ENCODE measurements at regions not wholly inside any gene's neighbourhood (a gene's known extent, or its start where the extent isn't known, plus 50 kb on each side); places are given as distances from the start of the nearest gene placed in this dataset.

DNA sequence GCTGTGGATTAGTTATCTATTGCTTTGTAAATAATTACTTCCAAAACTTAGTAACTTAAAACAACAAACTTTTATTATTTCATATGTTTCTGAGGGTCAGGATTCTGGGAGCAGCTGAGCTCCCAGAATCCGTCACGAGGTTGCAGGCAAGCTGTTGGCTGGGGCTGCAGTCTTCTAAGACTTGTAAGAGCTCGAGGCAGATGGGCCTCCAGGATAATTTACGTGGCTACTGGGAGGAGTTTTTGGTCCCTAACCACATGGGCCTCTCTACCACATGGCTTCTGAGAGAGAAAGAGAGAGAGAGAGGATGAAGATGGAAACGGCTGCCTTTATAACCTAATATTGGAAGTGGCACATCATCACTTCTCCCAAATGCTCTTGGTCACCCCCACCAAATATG lies 64.9 kb upstream of the SULF2 start:
- no TSS peak for BruUV-seq (replicated peaks)
- DNase-seq (ENCODE audit: low read depth, low spot score) = no peak
- TF ChIP-seq MTA3 (IDR thresholded peaks at IDR 0.05; ENCODE audit: borderline replicate concordance, low read length) (no peak), CREM (IDR thresholded peaks at IDR 0.05; ENCODE audit: low read depth) (no peak), TCF7 (IDR thresholded peaks at IDR 0.05; ENCODE audit: borderline replicate concordance) (no peak), JUNB (IDR thresholded peaks at IDR 0.05) (no peak), RCOR1 (conservative IDR thresholded peaks at IDR 0.05; ENCODE audit: low read depth, low read length) (no peak), IRF4 (IDR thresholded peaks at IDR 0.05; ENCODE audit: low read depth, low read length) (no peak), RAD21 (IDR thresholded peaks at IDR 0.05; ENCODE audit: insufficient read depth, low read depth, low read length) (no peak), TAF1 (IDR thresholded peaks at IDR 0.05; ENCODE audit: borderline replicate concordance, low read depth, low read length) (no peak), IKZF1 (conservative IDR thresholded peaks at IDR 0.05) (no peak), KDM1A (IDR thresholded peaks at IDR 0.05; ENCODE audit: borderline replicate concordance) (no peak), STAT3 (IDR thresholded peaks at IDR 0.05; ENCODE audit: low read depth, low read length) (no peak), MYC (IDR thresholded peaks at IDR 0.05; ENCODE audit: insufficient read depth, insufficient read length, insufficient replicate concordance, low read length, severe bottlenecking) (no peak), SUZ12 (IDR thresholded peaks at IDR 0.05; ENCODE audit: unreplicated experiment) (no peak), STAT1 (conservative IDR thresholded peaks at IDR 0.05) (no peak), NBN (IDR thresholded peaks at IDR 0.05) (no peak)
- TF ChIP-seq, protein P1, sequence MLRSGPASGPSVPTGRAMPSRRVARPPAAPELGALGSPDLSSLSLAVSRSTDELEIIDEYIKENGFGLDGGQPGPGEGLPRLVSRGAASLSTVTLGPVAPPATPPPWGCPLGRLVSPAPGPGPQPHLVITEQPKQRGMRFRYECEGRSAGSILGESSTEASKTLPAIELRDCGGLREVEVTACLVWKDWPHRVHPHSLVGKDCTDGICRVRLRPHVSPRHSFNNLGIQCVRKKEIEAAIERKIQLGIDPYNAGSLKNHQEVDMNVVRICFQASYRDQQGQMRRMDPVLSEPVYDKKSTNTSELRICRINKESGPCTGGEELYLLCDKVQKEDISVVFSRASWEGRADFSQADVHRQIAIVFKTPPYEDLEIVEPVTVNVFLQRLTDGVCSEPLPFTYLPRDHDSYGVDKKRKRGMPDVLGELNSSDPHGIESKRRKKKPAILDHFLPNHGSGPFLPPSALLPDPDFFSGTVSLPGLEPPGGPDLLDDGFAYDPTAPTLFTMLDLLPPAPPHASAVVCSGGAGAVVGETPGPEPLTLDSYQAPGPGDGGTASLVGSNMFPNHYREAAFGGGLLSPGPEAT (IDR thresholded peaks at IDR 0.05; ENCODE audit: low read depth) = no peak
- TF ChIP-seq, protein P2, sequence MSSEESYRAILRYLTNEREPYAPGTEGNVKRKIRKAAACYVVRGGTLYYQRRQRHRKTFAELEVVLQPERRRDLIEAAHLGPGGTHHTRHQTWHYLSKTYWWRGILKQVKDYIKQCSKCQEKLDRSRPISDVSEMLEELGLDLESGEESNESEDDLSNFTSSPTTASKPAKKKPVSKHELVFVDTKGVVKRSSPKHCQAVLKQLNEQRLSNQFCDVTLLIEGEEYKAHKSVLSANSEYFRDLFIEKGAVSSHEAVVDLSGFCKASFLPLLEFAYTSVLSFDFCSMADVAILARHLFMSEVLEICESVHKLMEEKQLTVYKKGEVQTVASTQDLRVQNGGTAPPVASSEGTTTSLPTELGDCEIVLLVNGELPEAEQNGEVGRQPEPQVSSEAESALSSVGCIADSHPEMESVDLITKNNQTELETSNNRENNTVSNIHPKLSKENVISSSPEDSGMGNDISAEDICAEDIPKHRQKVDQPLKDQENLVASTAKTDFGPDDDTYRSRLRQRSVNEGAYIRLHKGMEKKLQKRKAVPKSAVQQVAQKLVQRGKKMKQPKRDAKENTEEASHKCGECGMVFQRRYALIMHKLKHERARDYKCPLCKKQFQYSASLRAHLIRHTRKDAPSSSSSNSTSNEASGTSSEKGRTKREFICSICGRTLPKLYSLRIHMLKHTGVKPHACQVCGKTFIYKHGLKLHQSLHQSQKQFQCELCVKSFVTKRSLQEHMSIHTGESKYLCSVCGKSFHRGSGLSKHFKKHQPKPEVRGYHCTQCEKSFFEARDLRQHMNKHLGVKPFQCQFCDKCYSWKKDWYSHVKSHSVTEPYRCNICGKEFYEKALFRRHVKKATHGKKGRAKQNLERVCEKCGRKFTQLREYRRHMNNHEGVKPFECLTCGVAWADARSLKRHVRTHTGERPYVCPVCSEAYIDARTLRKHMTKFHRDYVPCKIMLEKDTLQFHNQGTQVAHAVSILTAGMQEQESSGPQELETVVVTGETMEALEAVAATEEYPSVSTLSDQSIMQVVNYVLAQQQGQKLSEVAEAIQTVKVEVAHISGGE (CRISPR knock-in tag; IDR thresholded peaks at IDR 0.05) = no peak
- Histone ChIP-seq H3K4me3 (no peak overlapping the region), H3K79me2 (ENCODE audit: control insufficient read depth, insufficient read depth, low read length) (no peaks in the 10 kb centered on the region), H3K9me3 (replicated peaks; ENCODE audit: control insufficient read depth, insufficient read depth, low read length) (no peaks in the 10 kb centered on the region; the same call in 2 of the 3 replicates), H3K36me3 (ENCODE audit: control insufficient read depth in 2 of 2, insufficient read depth in 2 of 2, low read length in 1 of 2) (no peaks in the 10 kb centered on the region), H3K4me1 (ENCODE audit: control insufficient read depth, insufficient read depth, low read length) (no peaks in the 10 kb centered on the region), H3K27me3 (replicated peaks in 1 of 2; ENCODE audit: control insufficient read depth in 2 of 2, insufficient read depth in 2 of 2, low read length in 1 of 2) (no peaks in the 10 kb centered on the region; a peak in 1 of 4 replicates), H3K4me2 (ENCODE audit: control insufficient read depth, insufficient read depth) (no peak overlapping the region), H4K20me1 (ENCODE audit: control insufficient read depth, insufficient read depth) (no peaks in the 10 kb centered on the region), H3K9ac (ENCODE audit: control insufficient read depth, insufficient read depth, low read length) (no peak overlapping the region), H2AFZ (ENCODE audit: control insufficient read depth, low read depth, low read length) (no peak overlapping the region), H3K27ac (ENCODE audit: control insufficient read depth, insufficient read depth) (no peak overlapping the region)
- intact Hi-C loops (cut with micrococcal nuclease; ENCODE audit: unreplicated experiment) (no loop called here), in situ Hi-C loops (cut with MboI) (no loop called here)
- WGBS (ENCODE audit: insufficient coverage, insufficient replicate concordance, low lambda C conversion rate, missing lambda C conversion rate) = 25% methylated on average over 5 of the region's 5 CpGs
- no peak for FAIRE-seq
- ChIA-PET CTCF (interaction anchor here (0.9 kb wide), 1 partner anchor 770 kb away, joined by 4 read pairs; no protein-coding TSS in a partner anchor), RAD21 (ENCODE audit: unreplicated experiment) (no interaction called here), POLR2A (no interaction called here), SMC1A (ENCODE audit: uncharacterized antibody, unreplicated experiment) (no interaction called here)
- no peak for ATAC-seq
